Naive B cell (primary cell): ENCODE measurements at regions not wholly inside any gene's neighbourhood (a gene's known extent, or its start where the extent isn't known, plus 50 kb on each side); places are given as distances from the start of the nearest gene placed in this dataset.
"Not testable (repeated sequence)": the region's sequence is repeated elsewhere in the genome, so short reads cannot be mapped to it uniquely, and the experiment has no call there.

Experiments
- ATAC-seq, 2 donors: fragments of 150-1000 bp; cut with Tn5 transposase; 2 replicates each; pipeline ENCODE4 v1.10.0; 2021; ENCODE audit warnings: low read depth in 2 of 2, mild to moderate bottlenecking in 2 of 2, moderate library complexity in 2 of 2
- DNase-seq: peaks from one replicate; pipeline ENCODE4 v3.0.0; 2022
- H3K27ac Mint-ChIP-seq, 6 donors: one replicate each; pipeline ENCODE4 v1.8.0; 2020 to 2022; ENCODE audit warnings: mild to moderate bottlenecking in 6 of 6, mixed read lengths in 6 of 6, moderate library complexity in 5 of 6, inconsistent platforms in 2 of 6
- H3K27me3 Mint-ChIP-seq, 3 donors: one replicate each; pipeline ENCODE4 v1.8.0; 2021 to 2022; ENCODE audit warnings: mixed read lengths in 3 of 3, mild to moderate bottlenecking in 1 of 3
- H3K36me3 Mint-ChIP-seq, 2 donors: one replicate each; pipeline ENCODE4 v1.8.0; 2020 to 2022; ENCODE audit warnings: mixed read lengths in 2 of 2, inconsistent platforms in 1 of 2, mild to moderate bottlenecking in 1 of 2
- H3K4me1 Mint-ChIP-seq, 3 donors: one replicate each; pipeline ENCODE4 v1.8.0; 2020 to 2022; ENCODE audit warnings: mixed read lengths in 3 of 3, inconsistent platforms in 1 of 3, mild to moderate bottlenecking in 1 of 3, moderate library complexity in 1 of 3
- H3K4me3 Mint-ChIP-seq, 8 donors: one replicate each; pipeline ENCODE4 v1.8.0; 2020 to 2022; ENCODE audit warnings: mild to moderate bottlenecking in 8 of 8, mixed read lengths in 8 of 8, moderate library complexity in 8 of 8, inconsistent platforms in 2 of 8
- H3K9me3 Mint-ChIP-seq, 7 donors: one replicate each; pipeline ENCODE4 v1.8.0; 2020 to 2022; ENCODE audit warnings: mixed read lengths in 7 of 7, mild to moderate bottlenecking in 5 of 7, inconsistent platforms in 2 of 7, moderate library complexity in 1 of 7

DNA sequence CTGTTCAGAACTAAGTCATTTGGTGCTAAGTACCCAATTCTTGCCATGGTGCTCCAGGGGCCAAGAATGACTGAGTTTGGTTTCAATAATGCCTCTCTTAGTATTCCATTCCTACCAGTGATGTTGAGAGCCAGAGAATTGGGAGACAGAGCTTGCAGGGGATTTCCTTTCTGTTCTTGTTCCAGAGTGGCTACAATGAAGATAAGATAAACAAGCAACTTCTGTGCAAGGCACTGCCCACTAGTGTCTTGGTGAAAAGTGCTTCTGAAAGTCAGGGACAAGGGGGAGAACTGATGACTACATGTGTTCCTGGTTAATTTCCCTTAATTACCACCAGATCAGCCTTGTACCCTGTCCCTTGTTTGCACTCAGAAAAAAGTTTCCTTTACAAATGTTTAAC, 421.6 kb downstream of the BCKDHB start:
- ATAC-seq (no peak), DNase-seq (no peak)
- H3K4me3 Mint-ChIP-seq = no peak overlapping the region
- H3K27ac Mint-ChIP-seq = no peak overlapping the region
- H3K27me3 Mint-ChIP-seq = peaks cover 0 to 3% (median 0%) of the 10 kb centered on the region in 3 donors
- no peaks in the 10 kb centered on the region for H3K9me3 Mint-ChIP-seq
- no peaks in the 10 kb centered on the region for H3K4me1 Mint-ChIP-seq
- H3K36me3 Mint-ChIP-seq = no peaks in the 10 kb centered on the region

GRCh38 chr6:80527552-80528052, 421.1 kb downstream of the BCKDHB start:
- no peaks in the 10 kb centered on the region for H3K4me1 Mint-ChIP-seq
- H3K27me3 Mint-ChIP-seq = peaks cover 0 to 3% (median 0%) of the 10 kb centered on the region in 3 donors
- H3K4me3 Mint-ChIP-seq = no peak overlapping the region
- H3K9me3 Mint-ChIP-seq = no peaks in the 10 kb centered on the region
- DNase-seq = no peak
- no peak overlapping the region for H3K27ac Mint-ChIP-seq
- no peaks in the 10 kb centered on the region for H3K36me3 Mint-ChIP-seq
- ATAC-seq = no peak

- H3K27ac Mint-ChIP-seq = no peak overlapping the region
- no peak overlapping the region for H3K4me3 Mint-ChIP-seq
- H3K27me3 Mint-ChIP-seq = peaks cover 0 to 3% (median 0%) of the 10 kb centered on the region in 3 donors
- no peaks in the 10 kb centered on the region for H3K4me1 Mint-ChIP-seq
- DNase-seq (no peak), ATAC-seq (no peak)
- no peaks in the 10 kb centered on the region for H3K9me3 Mint-ChIP-seq
- no peaks in the 10 kb centered on the region for H3K36me3 Mint-ChIP-seq
Measured at GRCh38 chr6:80523531-80523997, 417.1 kb downstream of the BCKDHB start.

GRCh38 chr6:80523010-80523409, 416.5 kb downstream of the BCKDHB start:
- Mint-ChIP-seq H3K9me3 (no peaks in the 10 kb centered on the region), H3K27me3 (peaks cover 0 to 3% (median 0%) of the 10 kb centered on the region in 3 donors), H3K27ac (no peak overlapping the region), H3K4me3 (no peak overlapping the region), H3K4me1 (no peaks in the 10 kb centered on the region), H3K36me3 (no peaks in the 10 kb centered on the region)
- ATAC-seq (no peak), DNase-seq (no peak)

- DNase-seq (no peak), ATAC-seq (no peak)
- peaks cover 0 to 3% (median 0%) of the 10 kb centered on the region in 3 donors for H3K27me3 Mint-ChIP-seq
- H3K9me3 Mint-ChIP-seq = no peaks in the 10 kb centered on the region
- H3K4me1 Mint-ChIP-seq = no peaks in the 10 kb centered on the region
- H3K27ac Mint-ChIP-seq = no peak overlapping the region
- H3K4me3 Mint-ChIP-seq = no peak overlapping the region
- no peaks in the 10 kb centered on the region for H3K36me3 Mint-ChIP-seq
Measured at GRCh38 chr6:80522576-80522975, 416.1 kb downstream of the BCKDHB start.

- H3K4me3 Mint-ChIP-seq = no peak overlapping the region
- no peak overlapping the region for H3K27ac Mint-ChIP-seq
- H3K36me3 Mint-ChIP-seq = no peaks in the 10 kb centered on the region
- DNase-seq = no peak
- H3K9me3 Mint-ChIP-seq = peaks cover 0 to 3% (median 0%) of the 10 kb centered on the region in 7 donors
- ATAC-seq = no peak
- no peaks in the 10 kb centered on the region for H3K4me1 Mint-ChIP-seq
- H3K27me3 Mint-ChIP-seq = peaks cover 0 to 3% (median 0%) of the 10 kb centered on the region in 3 donors
Measured at GRCh38 chr6:80519811-80520594, 413.5 kb downstream of the BCKDHB start.

GRCh38 chr6:80517525-80517924, 411.1 kb downstream of the BCKDHB start:
- Mint-ChIP-seq H3K36me3 (no peaks in the 10 kb centered on the region), H3K27me3 (no peaks in the 10 kb centered on the region), H3K27ac (no peak overlapping the region), H3K4me1 (no peaks in the 10 kb centered on the region), H3K4me3 (no peak overlapping the region), H3K9me3 (peaks cover 0 to 9% (median 0%) of the 10 kb centered on the region in 7 donors)
- DNase-seq = no peak
- ATAC-seq = no peak

DNA sequence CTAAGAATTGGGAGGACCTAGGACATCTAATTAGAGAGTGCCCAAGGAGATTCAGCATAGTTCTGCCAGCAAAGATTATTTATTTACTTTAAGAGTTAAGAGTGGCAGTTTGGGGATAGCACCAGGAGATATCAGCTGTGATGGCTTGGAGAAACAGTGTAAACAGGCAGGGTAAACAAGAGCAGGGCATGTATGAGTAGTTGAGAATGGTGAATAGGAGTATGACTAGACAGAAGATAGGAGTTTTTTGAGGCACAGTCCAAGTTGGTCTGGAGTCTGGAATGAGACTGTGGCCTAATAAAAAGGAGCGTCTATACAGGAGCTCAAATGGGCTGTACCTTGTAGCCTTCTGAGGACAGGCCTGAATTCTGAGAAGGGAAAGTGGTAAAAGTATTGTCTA, 404.1 kb downstream of the BCKDHB start:
- H3K27ac Mint-ChIP-seq, H3K36me3 Mint-ChIP-seq, ATAC-seq: not testable (repeated sequence)

GRCh38 chr6:80508885-80509630, 402.6 kb downstream of the BCKDHB start:
- H3K4me3 Mint-ChIP-seq = no peak overlapping the region
- H3K27ac Mint-ChIP-seq = no peak overlapping the region
- H3K4me1 Mint-ChIP-seq = no peaks in the 10 kb centered on the region
- DNase-seq (no peak), ATAC-seq (no peak)
- peaks cover 0 to 3% (median 0%) of the 10 kb centered on the region in 7 donors for H3K9me3 Mint-ChIP-seq
- H3K36me3 Mint-ChIP-seq = no peaks in the 10 kb centered on the region
- H3K27me3 Mint-ChIP-seq = no peaks in the 10 kb centered on the region

More for the DNA sequence above, 404.1 kb downstream of the BCKDHB start:
- not testable (repeated sequence) for H3K27me3 Mint-ChIP-seq, H3K9me3 Mint-ChIP-seq, H3K4me3 Mint-ChIP-seq, DNase-seq, H3K4me1 Mint-ChIP-seq

GRCh38 chr6:80504882-80505281, 398.4 kb downstream of the BCKDHB start:
- no peaks in the 10 kb centered on the region for H3K36me3 Mint-ChIP-seq
- no peak for ATAC-seq
- no peak overlapping the region for H3K27ac Mint-ChIP-seq
- no peaks in the 10 kb centered on the region for H3K4me1 Mint-ChIP-seq
- H3K27me3 Mint-ChIP-seq = no peaks in the 10 kb centered on the region
- no peak for DNase-seq
- H3K4me3 Mint-ChIP-seq = no peak overlapping the region
- H3K9me3 Mint-ChIP-seq = peaks cover 0 to 3% (median 0%) of the 10 kb centered on the region in 7 donors

GRCh38 chr6:80503660-80504059, 397.2 kb downstream of the BCKDHB start:
- H3K4me3 Mint-ChIP-seq = no peak overlapping the region
- H3K36me3 Mint-ChIP-seq = no peaks in the 10 kb centered on the region
- H3K27ac Mint-ChIP-seq = no peak overlapping the region
- H3K9me3 Mint-ChIP-seq = peaks cover 0 to 6% (median 0%) of the 10 kb centered on the region in 7 donors
- no peaks in the 10 kb centered on the region for H3K4me1 Mint-ChIP-seq
- no peaks in the 10 kb centered on the region for H3K27me3 Mint-ChIP-seq
- ATAC-seq = no peak
- DNase-seq = no peak

DNA sequence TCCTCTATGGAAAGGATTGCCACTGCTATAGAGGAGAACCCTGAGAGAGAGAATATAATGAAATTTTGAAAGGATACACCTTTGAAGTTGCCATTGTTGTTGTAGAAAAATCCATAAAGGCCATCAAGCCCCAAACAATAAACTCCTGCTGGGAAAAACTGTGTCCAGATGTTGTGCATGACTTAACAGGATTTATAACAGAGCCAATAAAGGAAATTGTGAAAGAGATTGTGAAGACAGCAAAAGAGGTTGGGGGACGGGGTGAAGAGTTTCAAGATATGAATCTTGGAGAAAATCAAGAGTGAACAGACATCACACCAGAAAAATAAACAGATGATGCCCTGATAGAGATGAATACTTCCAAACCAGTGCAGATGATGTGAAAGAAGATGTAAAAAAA, 396.4 kb downstream of the BCKDHB start:
- H3K4me3 Mint-ChIP-seq = no peak overlapping the region
- no peaks in the 10 kb centered on the region for H3K27me3 Mint-ChIP-seq
- no peaks in the 10 kb centered on the region for H3K4me1 Mint-ChIP-seq
- H3K27ac Mint-ChIP-seq = no peak overlapping the region
- no peak for DNase-seq
- ATAC-seq = no peak
- H3K9me3 Mint-ChIP-seq = peaks cover 0 to 9% (median 5%) of the 10 kb centered on the region in 7 donors
- H3K36me3 Mint-ChIP-seq = no peaks in the 10 kb centered on the region

DNA sequence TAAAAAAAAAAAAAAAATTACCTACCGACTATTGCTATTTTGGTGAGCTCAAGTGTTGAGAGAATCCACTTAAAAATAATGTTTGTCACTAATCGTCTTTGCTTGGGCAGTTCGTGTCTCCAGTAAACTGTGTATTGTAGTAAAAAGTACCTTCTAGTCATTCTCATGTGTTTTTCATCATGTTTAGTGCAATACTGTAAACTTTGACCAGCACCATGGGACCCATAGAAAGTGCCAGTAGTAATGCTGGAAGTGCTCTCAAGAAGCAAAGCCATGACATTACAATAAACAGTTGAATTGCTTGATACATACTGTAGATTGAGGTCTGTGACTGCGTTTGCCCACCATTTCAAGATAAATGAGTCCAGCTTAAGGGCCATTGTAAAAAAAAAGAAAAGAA, 395.2 kb downstream of the BCKDHB start:
- H3K4me3 Mint-ChIP-seq = no peak overlapping the region

More for the DNA sequence above, 395.2 kb downstream of the BCKDHB start:
- Mint-ChIP-seq H3K4me1 (no peaks in the 10 kb centered on the region), H3K27me3 (no peaks in the 10 kb centered on the region), H3K36me3 (peaks cover 0 to 6% of the 10 kb centered on the region in 2 donors), H3K9me3 (peaks cover 0 to 11% (median 5%) of the 10 kb centered on the region in 7 donors), H3K27ac (no peak overlapping the region)
- ATAC-seq (no peak), DNase-seq (no peak)
